K562 (cell line): ENCODE measurements at regions not wholly inside any gene's neighbourhood (a gene's known extent, or its start where the extent isn't known, plus 50 kb on each side); places are given as distances from the start of the nearest gene placed in this dataset.

Experiments used
- DNMT1 ChIP-seq: fragments of 450-650 bp; IDR thresholded peaks from 2 replicates; pipeline ENCODE4 v1.6.1; 2016; ENCODE audit warnings: antibody characterized with exemption, mild to moderate bottlenecking
- FOXA3 ChIP-seq, 2 experiments: fragments of 450-650 bp in 1 of 2; sonication (generic) in 1 of 2; formaldehyde crosslinking; IDR thresholded peaks in 1 of 2; conservative IDR thresholded peaks in 1 of 2; 2 replicates each; pipeline versions ENCODE4 v1.4.0 to v1.8.0; 2020 to 2022; ENCODE audit warnings: mild to moderate bottlenecking in 2 of 2, missing genetic modification reagents in 1 of 2
- GTF2F1 ChIP-seq: IDR thresholded peaks from 2 replicates; pipeline ENCODE4 v1.6.1; 2011; ENCODE audit warnings: low read depth, low read length, improper control_type of control experiment
- ZC3H8 ChIP-seq: fragments of 450-650 bp; IDR thresholded peaks from 2 replicates; pipeline ENCODE4 v1.6.1; 2017
- TF ChIP-seq, protein P1 (sequence below), 2 experiments: fragments of 450-650 bp; formaldehyde crosslinking in 1 of 2; IDR thresholded peaks; 2 replicates each; pipeline versions ENCODE4 v1.4.0 to v1.6.1; 2014 to 2020; ENCODE audit warnings: mild to moderate bottlenecking in 2 of 2, borderline replicate concordance in 1 of 2, low read depth in 1 of 2
- TF ChIP-seq, protein P2 (sequence below): sonication (generic); formaldehyde crosslinking; IDR thresholded peaks from 2 replicates; pipeline ENCODE4 v1.8.1; 2022; ENCODE audit warnings: missing genetic modification reagents
- TF ChIP-seq, protein P3 (sequence below): fragments of 250-450 bp; sonication (Bioruptor Pico); IDR thresholded peaks from 2 replicates; pipeline ENCODE4 v1.4.0; 2020; ENCODE audit warnings: mild to moderate bottlenecking, moderate library complexity, borderline replicate concordance
- TF ChIP-seq, protein P4 (sequence below), 2 experiments: fragments of 250-450 bp in 1 of 2; fragments of 450-650 bp in 1 of 2; sonication (Bioruptor Pico) in 1 of 2; IDR thresholded peaks; 2 replicates each; pipeline versions ENCODE4 v1.6.1 to v1.8.0; 2016 to 2021; ENCODE audit warnings: mild to moderate bottlenecking in 2 of 2, moderate library complexity in 2 of 2, missing compliant biosample characterization in 1 of 2, missing genetic modification characterization in 1 of 2

DNA sequence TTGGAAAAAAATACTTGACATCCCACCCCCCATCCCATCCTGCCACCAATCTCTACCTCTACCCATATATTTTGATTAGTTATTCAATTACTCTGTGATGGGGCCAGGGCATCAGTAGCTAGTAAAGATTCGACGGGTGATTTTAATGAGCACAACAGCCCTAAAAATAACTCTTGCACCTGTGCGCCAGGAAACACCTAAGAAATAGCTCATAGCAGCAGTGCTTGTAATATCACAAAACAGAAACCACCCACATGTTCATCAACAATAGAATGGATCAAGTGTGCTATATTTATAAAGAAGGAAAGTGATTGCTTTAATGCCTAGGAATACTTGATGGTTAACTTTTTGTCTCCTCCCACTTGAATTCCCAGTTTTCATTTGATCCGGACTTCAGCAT lies 225.6 kb upstream of the LCORL start (continued):
- TF ChIP-seq, protein P1, sequence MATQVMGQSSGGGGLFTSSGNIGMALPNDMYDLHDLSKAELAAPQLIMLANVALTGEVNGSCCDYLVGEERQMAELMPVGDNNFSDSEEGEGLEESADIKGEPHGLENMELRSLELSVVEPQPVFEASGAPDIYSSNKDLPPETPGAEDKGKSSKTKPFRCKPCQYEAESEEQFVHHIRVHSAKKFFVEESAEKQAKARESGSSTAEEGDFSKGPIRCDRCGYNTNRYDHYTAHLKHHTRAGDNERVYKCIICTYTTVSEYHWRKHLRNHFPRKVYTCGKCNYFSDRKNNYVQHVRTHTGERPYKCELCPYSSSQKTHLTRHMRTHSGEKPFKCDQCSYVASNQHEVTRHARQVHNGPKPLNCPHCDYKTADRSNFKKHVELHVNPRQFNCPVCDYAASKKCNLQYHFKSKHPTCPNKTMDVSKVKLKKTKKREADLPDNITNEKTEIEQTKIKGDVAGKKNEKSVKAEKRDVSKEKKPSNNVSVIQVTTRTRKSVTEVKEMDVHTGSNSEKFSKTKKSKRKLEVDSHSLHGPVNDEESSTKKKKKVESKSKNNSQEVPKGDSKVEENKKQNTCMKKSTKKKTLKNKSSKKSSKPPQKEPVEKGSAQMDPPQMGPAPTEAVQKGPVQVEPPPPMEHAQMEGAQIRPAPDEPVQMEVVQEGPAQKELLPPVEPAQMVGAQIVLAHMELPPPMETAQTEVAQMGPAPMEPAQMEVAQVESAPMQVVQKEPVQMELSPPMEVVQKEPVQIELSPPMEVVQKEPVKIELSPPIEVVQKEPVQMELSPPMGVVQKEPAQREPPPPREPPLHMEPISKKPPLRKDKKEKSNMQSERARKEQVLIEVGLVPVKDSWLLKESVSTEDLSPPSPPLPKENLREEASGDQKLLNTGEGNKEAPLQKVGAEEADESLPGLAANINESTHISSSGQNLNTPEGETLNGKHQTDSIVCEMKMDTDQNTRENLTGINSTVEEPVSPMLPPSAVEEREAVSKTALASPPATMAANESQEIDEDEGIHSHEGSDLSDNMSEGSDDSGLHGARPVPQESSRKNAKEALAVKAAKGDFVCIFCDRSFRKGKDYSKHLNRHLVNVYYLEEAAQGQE (IDR thresholded peaks at IDR 0.05; ENCODE audit: borderline replicate concordance) = no peak
- TF ChIP-seq, protein P1 (CRISPR knock-in tag; IDR thresholded peaks at IDR 0.05; ENCODE audit: low read depth) = no peak
- TF ChIP-seq, protein P2, sequence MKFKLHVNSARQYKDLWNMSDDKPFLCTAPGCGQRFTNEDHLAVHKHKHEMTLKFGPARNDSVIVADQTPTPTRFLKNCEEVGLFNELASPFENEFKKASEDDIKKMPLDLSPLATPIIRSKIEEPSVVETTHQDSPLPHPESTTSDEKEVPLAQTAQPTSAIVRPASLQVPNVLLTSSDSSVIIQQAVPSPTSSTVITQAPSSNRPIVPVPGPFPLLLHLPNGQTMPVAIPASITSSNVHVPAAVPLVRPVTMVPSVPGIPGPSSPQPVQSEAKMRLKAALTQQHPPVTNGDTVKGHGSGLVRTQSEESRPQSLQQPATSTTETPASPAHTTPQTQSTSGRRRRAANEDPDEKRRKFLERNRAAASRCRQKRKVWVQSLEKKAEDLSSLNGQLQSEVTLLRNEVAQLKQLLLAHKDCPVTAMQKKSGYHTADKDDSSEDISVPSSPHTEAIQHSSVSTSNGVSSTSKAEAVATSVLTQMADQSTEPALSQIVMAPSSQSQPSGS = no peak
- no peak for TF ChIP-seq FOXA3 (CRISPR knock-in tag; conservative IDR thresholded peaks at IDR 0.05 in 1 of 2, IDR thresholded peaks at IDR 0.05 in 1 of 2)
- no peak for TF ChIP-seq ZC3H8
- TF ChIP-seq DNMT1 = no peak
- TF ChIP-seq, protein P3, sequence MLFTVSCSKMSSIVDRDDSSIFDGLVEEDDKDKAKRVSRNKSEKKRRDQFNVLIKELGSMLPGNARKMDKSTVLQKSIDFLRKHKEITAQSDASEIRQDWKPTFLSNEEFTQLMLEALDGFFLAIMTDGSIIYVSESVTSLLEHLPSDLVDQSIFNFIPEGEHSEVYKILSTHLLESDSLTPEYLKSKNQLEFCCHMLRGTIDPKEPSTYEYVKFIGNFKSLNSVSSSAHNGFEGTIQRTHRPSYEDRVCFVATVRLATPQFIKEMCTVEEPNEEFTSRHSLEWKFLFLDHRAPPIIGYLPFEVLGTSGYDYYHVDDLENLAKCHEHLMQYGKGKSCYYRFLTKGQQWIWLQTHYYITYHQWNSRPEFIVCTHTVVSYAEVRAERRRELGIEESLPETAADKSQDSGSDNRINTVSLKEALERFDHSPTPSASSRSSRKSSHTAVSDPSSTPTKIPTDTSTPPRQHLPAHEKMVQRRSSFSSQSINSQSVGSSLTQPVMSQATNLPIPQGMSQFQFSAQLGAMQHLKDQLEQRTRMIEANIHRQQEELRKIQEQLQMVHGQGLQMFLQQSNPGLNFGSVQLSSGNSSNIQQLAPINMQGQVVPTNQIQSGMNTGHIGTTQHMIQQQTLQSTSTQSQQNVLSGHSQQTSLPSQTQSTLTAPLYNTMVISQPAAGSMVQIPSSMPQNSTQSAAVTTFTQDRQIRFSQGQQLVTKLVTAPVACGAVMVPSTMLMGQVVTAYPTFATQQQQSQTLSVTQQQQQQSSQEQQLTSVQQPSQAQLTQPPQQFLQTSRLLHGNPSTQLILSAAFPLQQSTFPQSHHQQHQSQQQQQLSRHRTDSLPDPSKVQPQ = no peak
- TF ChIP-seq, protein P4, sequence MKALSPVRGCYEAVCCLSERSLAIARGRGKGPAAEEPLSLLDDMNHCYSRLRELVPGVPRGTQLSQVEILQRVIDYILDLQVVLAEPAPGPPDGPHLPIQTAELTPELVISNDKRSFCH (CRISPR knock-in tag; IDR thresholded peaks at IDR 0.05) = no peak
- TF ChIP-seq, protein P4 (tag; IDR thresholded peaks at IDR 0.05) = no peak
- no peak for TF ChIP-seq GTF2F1
